Smooth muscle cell (in vitro differentiated cells): ENCODE measurements at regions not wholly inside any gene's neighbourhood (a gene's known extent, or its start where the extent isn't known, plus 50 kb on each side); places are given as distances from the start of the nearest gene placed in this dataset.

Experiments
- DNase-seq: peaks from one replicate; lab custom pipeline; 2025; ENCODE audit not compliant: unreplicated experiment; lab: John Stamatoyannopoulos, UW
- H2AFZ ChIP-seq: fragments of 200-600 bp; sonication (generic); 2 replicates; pipeline ENCODE4 v1.6.0; 2016; ENCODE audit warnings: antibody characterized with exemption, low read depth, mild to moderate bottlenecking
- H3F3A ChIP-seq: fragments of 200-600 bp; sonication (generic); 2 replicates; pipeline ENCODE4 v1.6.0; 2017; ENCODE audit warnings: antibody characterized with exemption, low read depth
- H3K27ac ChIP-seq: fragments of 200-600 bp; sonication (generic); 2 replicates; pipeline ENCODE4 v1.5.1; 2016; ENCODE audit warnings: low read depth, mild to moderate bottlenecking
- H3K27me3 ChIP-seq: fragments of 200-600 bp; sonication (generic); 2 replicates; pipeline ENCODE4 v1.6.1; 2016; ENCODE audit warnings: low read depth, mild to moderate bottlenecking
- H3K36me3 ChIP-seq: fragments of 200-600 bp; sonication (generic); 2 replicates; pipeline ENCODE4 v1.5.1; 2016; ENCODE audit warnings: low read depth
- H3K4me1 ChIP-seq: fragments of 200-600 bp; sonication (generic); 2 replicates; pipeline ENCODE4 v1.5.1; 2016; ENCODE audit warnings: low read depth
- H3K4me2 ChIP-seq: fragments of 200-600 bp; sonication (generic); 2 replicates; pipeline ENCODE4 v1.6.0; 2016; ENCODE audit warnings: mild to moderate bottlenecking
- H3K4me3 ChIP-seq: fragments of 200-600 bp; sonication (generic); 2 replicates; pipeline ENCODE4 v1.5.1; 2016; ENCODE audit warnings: mild to moderate bottlenecking
- H3K79me2 ChIP-seq: fragments of 200-600 bp; sonication (generic); 2 replicates; pipeline ENCODE4 v1.6.0; 2016; ENCODE audit warnings: low read depth, mild to moderate bottlenecking
- H3K9ac ChIP-seq: fragments of 200-600 bp; sonication (generic); 2 replicates; pipeline ENCODE4 v1.6.0; 2016; ENCODE audit warnings: low read depth
- H3K9me3 ChIP-seq: fragments of 200-600 bp; sonication (generic); replicated peaks from 2 replicates; pipeline ENCODE4 v1.5.1; 2016; ENCODE audit warnings: low read depth
- H4K20me1 ChIP-seq: fragments of 200-600 bp; sonication (generic); 2 replicates; pipeline ENCODE4 v1.6.0; 2016; ENCODE audit warnings: low read depth
- WGBS: methylation state at CpG from one replicate; pipeline ENCODE4 v1.1.7; 2016; ENCODE audit warnings: low lambda C conversion rate; 5-methylcytosine and 5-hydroxymethylcytosine counted together
- TF ChIP-seq, protein P1 (sequence below): fragments of 200-600 bp; sonication (generic); IDR thresholded peaks from 2 replicates; pipeline ENCODE4 v1.5.1; 2017; ENCODE audit warnings: borderline replicate concordance, mild to moderate bottlenecking, antibody characterized with exemption; ENCODE audit not compliant: insufficient read depth, poor library complexity, severe bottlenecking

DNA sequence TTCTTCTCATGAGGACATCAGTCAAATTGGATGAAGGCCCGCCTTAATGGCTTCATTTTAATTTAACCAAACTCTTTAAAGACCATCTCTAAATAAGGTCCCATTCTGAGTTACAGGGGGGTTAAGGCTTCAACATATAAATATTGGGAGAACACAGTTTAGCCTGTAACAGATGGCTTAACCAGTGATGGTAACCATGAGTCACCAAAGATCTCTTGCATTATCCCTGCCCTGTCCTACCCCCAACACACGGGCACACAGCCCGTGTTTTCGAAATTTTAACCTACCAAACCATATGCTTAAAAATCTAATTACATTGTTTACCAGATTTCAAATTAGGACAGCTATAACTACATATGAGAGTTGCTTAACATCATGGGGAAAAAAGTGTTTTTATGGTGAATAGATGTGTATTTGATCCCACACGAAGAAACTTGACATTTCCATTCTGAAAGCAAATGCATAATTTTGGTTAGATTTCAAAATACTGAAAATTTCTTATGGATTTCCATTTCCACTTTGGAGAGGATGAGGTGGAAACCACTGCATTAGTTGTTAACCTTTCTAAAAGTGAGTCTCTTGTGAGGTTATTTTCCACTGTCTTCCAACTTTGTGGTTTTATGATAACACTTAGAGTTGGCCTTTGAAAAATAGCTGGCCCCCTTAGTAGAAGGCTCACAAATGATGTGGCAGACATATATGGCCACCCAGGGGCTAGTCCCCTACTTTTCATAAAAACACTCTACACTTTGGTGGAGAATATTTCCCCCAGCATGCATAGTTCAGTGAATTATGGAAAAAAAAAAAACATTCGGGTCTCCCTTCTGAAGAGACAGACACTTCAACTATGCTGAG, 849.3 kb downstream of the TLE1 start:
- Histone ChIP-seq H3K36me3 (no peaks in the 10 kb centered on the region), H3K4me2 (no peak overlapping the region), H3K79me2 (no peaks in the 10 kb centered on the region), H3K9ac (no peak overlapping the region), H2AFZ (no peak overlapping the region), H3K4me3 (no peak overlapping the region), H3K27ac (no peak overlapping the region), H3F3A (no peaks in the 10 kb centered on the region), H3K27me3 (no peaks in the 10 kb centered on the region), H3K4me1 (peaks cover 5% of the 10 kb centered on the region), H4K20me1 (no peaks in the 10 kb centered on the region), H3K9me3 (no peaks in the 10 kb centered on the region)
- WGBS, result 77% methylated on average over 6 of the region's 6 CpGs
- TF ChIP-seq, protein P1, sequence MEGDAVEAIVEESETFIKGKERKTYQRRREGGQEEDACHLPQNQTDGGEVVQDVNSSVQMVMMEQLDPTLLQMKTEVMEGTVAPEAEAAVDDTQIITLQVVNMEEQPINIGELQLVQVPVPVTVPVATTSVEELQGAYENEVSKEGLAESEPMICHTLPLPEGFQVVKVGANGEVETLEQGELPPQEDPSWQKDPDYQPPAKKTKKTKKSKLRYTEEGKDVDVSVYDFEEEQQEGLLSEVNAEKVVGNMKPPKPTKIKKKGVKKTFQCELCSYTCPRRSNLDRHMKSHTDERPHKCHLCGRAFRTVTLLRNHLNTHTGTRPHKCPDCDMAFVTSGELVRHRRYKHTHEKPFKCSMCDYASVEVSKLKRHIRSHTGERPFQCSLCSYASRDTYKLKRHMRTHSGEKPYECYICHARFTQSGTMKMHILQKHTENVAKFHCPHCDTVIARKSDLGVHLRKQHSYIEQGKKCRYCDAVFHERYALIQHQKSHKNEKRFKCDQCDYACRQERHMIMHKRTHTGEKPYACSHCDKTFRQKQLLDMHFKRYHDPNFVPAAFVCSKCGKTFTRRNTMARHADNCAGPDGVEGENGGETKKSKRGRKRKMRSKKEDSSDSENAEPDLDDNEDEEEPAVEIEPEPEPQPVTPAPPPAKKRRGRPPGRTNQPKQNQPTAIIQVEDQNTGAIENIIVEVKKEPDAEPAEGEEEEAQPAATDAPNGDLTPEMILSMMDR, result no peak
- DNase-seq, result no peak

DNA sequence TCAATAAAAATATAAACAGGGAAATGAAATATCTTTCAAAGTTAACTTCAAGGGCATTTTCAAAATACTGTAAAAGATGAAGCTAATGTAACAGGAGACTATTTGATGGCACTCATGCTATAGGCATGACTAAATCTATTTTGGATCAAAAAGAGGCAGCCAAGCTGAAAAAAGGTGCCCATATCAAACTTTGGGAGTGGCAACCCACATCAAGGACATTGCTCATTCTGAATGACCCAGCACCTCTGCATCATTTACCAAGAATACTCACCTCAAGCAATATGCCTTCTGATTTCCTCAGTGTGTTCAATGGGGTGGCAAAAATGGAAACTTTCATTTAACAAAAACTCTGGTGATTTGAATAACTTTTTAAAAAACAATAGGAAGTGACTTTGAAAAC, 853.3 kb downstream of the TLE1 start:
- Histone ChIP-seq H3K36me3 (no peaks in the 10 kb centered on the region), H3K9me3 (no peaks in the 10 kb centered on the region), H3F3A (no peaks in the 10 kb centered on the region), H3K27ac (no peak overlapping the region), H4K20me1 (no peaks in the 10 kb centered on the region), H3K4me3 (no peak overlapping the region), H3K4me1 (peaks cover 5% of the 10 kb centered on the region), H3K4me2 (no peak overlapping the region), H3K79me2 (no peaks in the 10 kb centered on the region), H3K9ac (no peak overlapping the region), H2AFZ (no peak overlapping the region), H3K27me3 (no peaks in the 10 kb centered on the region)
- DNase-seq, result no peak
- TF ChIP-seq, protein P1, result no peak

DNA sequence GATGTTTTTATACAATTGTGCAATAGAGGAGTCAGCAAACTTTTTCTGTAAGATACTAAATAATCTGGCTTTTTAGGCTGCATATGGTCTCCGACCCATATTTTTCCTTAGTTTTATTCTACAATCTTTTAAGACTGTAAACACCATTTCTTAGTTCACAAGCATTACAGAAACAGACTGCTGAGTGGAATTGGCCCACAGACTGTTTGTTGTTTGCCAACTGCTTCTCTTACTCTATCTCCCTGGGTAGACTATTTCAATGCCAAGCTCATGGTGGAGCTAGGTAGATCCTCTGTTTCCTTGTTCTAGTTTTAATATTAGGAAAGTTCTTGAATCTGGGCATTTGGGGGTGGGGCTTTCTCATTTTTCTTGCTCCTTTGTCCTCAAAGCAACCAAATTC, 857.6 kb downstream of the TLE1 start:
- no peak for DNase-seq

More for the DNA sequence above, 857.6 kb downstream of the TLE1 start:
- no peak overlapping the region for H3K9ac ChIP-seq
- H3K27me3 ChIP-seq, result no peaks in the 10 kb centered on the region
- H4K20me1 ChIP-seq, result no peaks in the 10 kb centered on the region
- no peak overlapping the region for H3K4me3 ChIP-seq
- H3K9me3 ChIP-seq, result no peaks in the 10 kb centered on the region
- no peak overlapping the region for H2AFZ ChIP-seq
- WGBS, result 95% methylated on average over 1 of the region's 1 CpG
- no peaks in the 10 kb centered on the region for H3F3A ChIP-seq
- no peaks in the 10 kb centered on the region for H3K36me3 ChIP-seq
- no peaks in the 10 kb centered on the region for H3K79me2 ChIP-seq
- peaks cover 5% of the 10 kb centered on the region for H3K4me1 ChIP-seq
- no peak overlapping the region for H3K4me2 ChIP-seq
- TF ChIP-seq, protein P1, result no peak
- no peak overlapping the region for H3K27ac ChIP-seq
